Right lobe of liver (tissue), 6 donors: ENCODE measurements at regions not wholly inside any gene's neighbourhood (a gene's known extent, or its start where the extent isn't known, plus 50 kb on each side); places are given as distances from the start of the nearest gene placed in this dataset.
A peak's percentile ranks its signal among the peaks of the same experiment; 100 is the strongest.

Experiments used
- ATAC-seq, 4 donors: fragments of 200-7000 bp; cut with Tn5 transposase; one replicate each; pipeline ENCODE4 v1.9.1; 2020; ENCODE audit warnings: mild to moderate bottlenecking in 4 of 4, moderate library complexity in 4 of 4
- DNase-seq, 3 donors: peaks; one replicate each; pipeline ENCODE4 v3.0.0-alpha.2; 2020
- H3K27ac ChIP-seq, 3 donors: fragments of 200-600 bp; one replicate each; pipeline ENCODE4 v1.8.0; 2022
- H3K27me3 ChIP-seq, 2 donors: fragments of 200-600 bp; one replicate each; pipeline ENCODE4 v1.8.0; 2022
- H3K36me3 ChIP-seq, 4 donors: fragments of 200-600 bp; sonication (generic) in 1 of 4; one replicate each; pipeline versions ENCODE4 v1.5.1 to v1.8.0; 2017 to 2022; ENCODE audit warnings: control low read depth in 1 of 4
- H3K4me1 ChIP-seq, 4 donors: fragments of 200-600 bp; sonication (generic) in 1 of 4; one replicate each; pipeline versions ENCODE4 v1.5.1 to v1.8.0; 2017 to 2022; ENCODE audit warnings: control low read depth in 1 of 4
- H3K4me3 ChIP-seq, 3 donors: fragments of 200-600 bp; one replicate each; pipeline ENCODE4 v1.8.0; 2022
- H3K9me3 ChIP-seq, 4 donors: fragments of 200-600 bp; sonication (generic) in 1 of 4; one replicate each; pipeline versions ENCODE4 v1.5.1 to v1.8.0; 2017 to 2022; ENCODE audit warnings: control low read depth in 1 of 4
- CTCF ChIP-seq, 4 donors: fragments of 200-600 bp in 3 of 4; fragments of 450-650 bp in 1 of 4; IDR thresholded peaks; one replicate each; pipeline versions ENCODE4 v1.5.1 to v1.8.0; 2016 to 2022; ENCODE audit warnings: antibody characterized with exemption in 4 of 4, mild to moderate bottlenecking in 2 of 4
- POLR2A ChIP-seq: fragments of 450-650 bp; IDR thresholded peaks from one replicate; pipeline ENCODE4 v1.6.1; 2017; ENCODE audit warnings: antibody characterized with exemption, mild to moderate bottlenecking
- WGBS: methylation state at CpG from one replicate; pipeline ENCODE4 v1.1.6; 2018; ENCODE audit warnings: low coverage, low lambda C conversion rate; ENCODE audit not compliant: insufficient coverage; ENCODE audit errors: missing lambda C conversion rate; 5-methylcytosine and 5-hydroxymethylcytosine counted together
- intact Hi-C, 2 donors: fragments of 100-400 bp; cut with DNase I; formaldehyde crosslinking; loops; one replicate each; pipeline versions ENCODE4 v1.11.2 to v1.14.1; 2022
- donor health status: DM: no; HTN: yes; CAD: no.
- donor health status: DM: no; HTN: no; CAD: no.
- donor health status: DM: no; HTN: no; CAD: no.
- donor health status: DM: no; HTN: yes; CAD: no.
- donor health status: DM: no; HTN: yes; CAD: no.

GRCh38 chr11:38510041-38510440 lies 1912.0 kb upstream of the RAG2 start:
- TF ChIP-seq POLR2A (no peak), CTCF (IDR thresholded peaks at IDR 0.05) (no peak)
- WGBS = 53% methylated on average over 2 of the region's 2 CpGs
- no peaks in the 10 kb centered on the region for H3K4me1 ChIP-seq
- intact Hi-C loops = no loop called here
- no peaks in the 10 kb centered on the region for H3K27me3 ChIP-seq
- DNase-seq (no peak), ATAC-seq (no peak)
- H3K36me3 ChIP-seq = no peaks in the 10 kb centered on the region
- no peak overlapping the region for H3K27ac ChIP-seq
- H3K4me3 ChIP-seq = no peak overlapping the region
- H3K9me3 ChIP-seq = no peaks in the 10 kb centered on the region

GRCh38 chr11:38503876-38504275 lies 1905.8 kb upstream of the RAG2 start:
- DNase-seq = no peak
- H3K4me1 ChIP-seq = no peaks in the 10 kb centered on the region
- H3K36me3 ChIP-seq = no peaks in the 10 kb centered on the region
- H3K9me3 ChIP-seq = no peaks in the 10 kb centered on the region
- TF ChIP-seq CTCF (IDR thresholded peaks at IDR 0.05) (no peak), POLR2A (no peak)
- H3K4me3 ChIP-seq = no peak overlapping the region
- 75% methylated on average over 10 of the region's 14 CpGs for WGBS
- H3K27ac ChIP-seq = no peak overlapping the region
- intact Hi-C loops = no loop called here
- no peaks in the 10 kb centered on the region for H3K27me3 ChIP-seq
- ATAC-seq = no peak

GRCh38 chr11:38498721-38499120 lies 1900.7 kb upstream of the RAG2 start:
- intact Hi-C loops = no loop called here

GRCh38 chr11:38491986-38492385 lies 1894.0 kb upstream of the RAG2 start:
- no peak for DNase-seq
- no peak for TF ChIP-seq CTCF (IDR thresholded peaks at IDR 0.05)
- TF ChIP-seq POLR2A = no peak
- Histone ChIP-seq H3K36me3 (no peaks in the 10 kb centered on the region), H3K27me3 (no peaks in the 10 kb centered on the region), H3K27ac (no peak overlapping the region), H3K4me1 (no peaks in the 10 kb centered on the region), H3K4me3 (no peak overlapping the region), H3K9me3 (no peaks in the 10 kb centered on the region)
- ATAC-seq = no peak
- intact Hi-C loops = no loop called here
- 71% methylated on average over 2 of the region's 2 CpGs for WGBS

More at GRCh38 chr11:38498721-38499120, 1900.7 kb upstream of the RAG2 start:
- H3K4me3 ChIP-seq = no peak overlapping the region
- H3K36me3 ChIP-seq = no peaks in the 10 kb centered on the region
- no peaks in the 10 kb centered on the region for H3K27me3 ChIP-seq
- no peaks in the 10 kb centered on the region for H3K4me1 ChIP-seq
- ATAC-seq = no peak
- no peak for DNase-seq
- TF ChIP-seq CTCF (IDR thresholded peaks at IDR 0.05) (no peak), POLR2A (no peak)
- H3K9me3 ChIP-seq = no peaks in the 10 kb centered on the region
- H3K27ac ChIP-seq = no peak overlapping the region
- 51% methylated on average over 6 of the region's 6 CpGs for WGBS

GRCh38 chr11:38481391-38481790 lies 1883.4 kb upstream of the RAG2 start:
- DNase-seq (peak in 2 of 3 donors; percentile 13 to 33), ATAC-seq (no peak)
- H3K4me1 ChIP-seq = no peaks in the 10 kb centered on the region
- no peaks in the 10 kb centered on the region for H3K36me3 ChIP-seq
- H3K27me3 ChIP-seq = no peaks in the 10 kb centered on the region
- intact Hi-C loops = no loop called here
- no peak for TF ChIP-seq CTCF (IDR thresholded peaks at IDR 0.05)
- TF ChIP-seq POLR2A = no peak
- no peak overlapping the region for H3K27ac ChIP-seq
- 67% methylated on average over 1 of the region's 12 CpGs for WGBS
- H3K9me3 ChIP-seq = no peaks in the 10 kb centered on the region
- no peak overlapping the region for H3K4me3 ChIP-seq
